HG02798 (cell line): ENCODE measurements at regions not wholly inside any gene's neighbourhood (a gene's known extent, or its start where the extent isn't known, plus 50 kb on each side); places are given as distances from the start of the nearest gene placed in this dataset.

Experiments used
- ATAC-seq: cut with Tn5 transposase; IDR thresholded peaks from one replicate; pipeline ENCODE4 v1.9.1; 2021; ENCODE audit warnings: mild to moderate bottlenecking; ENCODE audit not compliant: unreplicated experiment, poor library complexity

DNA sequence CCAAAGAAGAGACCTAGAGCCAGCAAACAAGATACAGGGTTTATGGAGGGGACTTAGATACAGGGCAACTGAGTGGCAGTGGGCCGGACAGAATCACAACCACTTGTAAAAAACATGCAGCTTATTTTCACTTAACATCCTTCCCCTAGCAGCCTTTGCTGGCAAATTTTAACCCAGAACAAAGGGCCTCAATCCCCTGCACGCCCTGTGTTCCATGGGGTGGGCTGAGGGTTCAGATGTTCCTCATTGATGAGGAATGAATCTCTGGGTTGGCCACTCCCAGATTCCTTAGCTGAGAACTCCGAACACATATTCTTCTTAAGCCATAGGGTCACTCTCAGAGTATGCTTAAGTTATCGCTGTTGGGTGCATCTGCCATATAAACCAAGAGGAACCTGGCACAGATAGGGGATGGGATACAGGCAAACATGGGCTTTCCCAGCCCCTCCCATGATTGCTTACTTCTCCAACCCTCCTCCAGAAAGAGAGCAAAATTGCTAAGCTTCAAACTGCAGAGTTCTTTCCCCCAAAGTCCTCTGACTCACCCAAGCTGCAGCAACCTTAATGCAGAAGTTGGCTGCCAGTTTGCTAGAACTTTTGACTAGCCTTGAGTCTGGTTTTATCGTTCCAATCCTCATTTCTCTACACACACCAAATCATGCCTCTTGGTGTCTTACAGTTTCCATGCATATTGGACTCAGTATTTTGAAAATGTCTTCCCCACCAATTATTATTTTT, 146.9 kb downstream of the CD47 start:
- no peak for ATAC-seq

DNA sequence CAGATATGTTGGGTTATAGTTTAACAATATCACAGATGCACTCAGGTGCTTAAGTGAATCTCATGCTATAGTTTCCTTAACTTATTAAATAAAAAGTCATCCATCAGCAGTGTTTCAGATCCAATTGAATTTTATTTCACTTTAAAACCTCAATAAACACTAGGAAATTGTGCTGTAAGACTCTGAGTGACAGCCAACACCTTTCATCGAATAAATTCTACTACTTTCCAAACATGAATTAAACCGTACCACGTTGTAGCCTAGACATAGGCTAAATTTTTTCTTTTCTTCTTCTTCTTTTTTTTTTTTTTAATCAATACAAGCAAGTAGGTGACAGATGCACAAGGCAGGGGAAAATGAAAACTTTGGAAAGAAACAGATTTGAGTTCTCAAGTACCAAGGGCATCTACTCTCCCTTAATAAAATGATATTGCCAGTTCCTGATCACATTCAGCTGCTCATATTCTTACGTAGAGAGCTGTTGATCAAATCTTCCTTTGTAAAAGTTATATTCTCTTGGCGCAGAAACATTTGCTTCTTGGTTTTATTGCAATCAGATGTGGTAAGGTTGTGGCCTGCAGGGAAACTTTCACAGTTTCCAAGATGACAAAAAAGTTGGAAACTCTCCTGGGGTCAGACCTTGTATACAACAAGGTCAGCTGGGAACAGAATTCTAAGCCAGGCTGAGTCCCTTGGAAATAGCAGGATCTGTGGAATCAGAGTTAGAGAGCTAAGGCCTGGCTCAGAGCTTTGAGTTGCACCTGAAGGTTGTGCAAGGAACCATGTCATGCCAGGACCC, 147.7 kb downstream of the CD47 start:
- ATAC-seq = no peak

DNA sequence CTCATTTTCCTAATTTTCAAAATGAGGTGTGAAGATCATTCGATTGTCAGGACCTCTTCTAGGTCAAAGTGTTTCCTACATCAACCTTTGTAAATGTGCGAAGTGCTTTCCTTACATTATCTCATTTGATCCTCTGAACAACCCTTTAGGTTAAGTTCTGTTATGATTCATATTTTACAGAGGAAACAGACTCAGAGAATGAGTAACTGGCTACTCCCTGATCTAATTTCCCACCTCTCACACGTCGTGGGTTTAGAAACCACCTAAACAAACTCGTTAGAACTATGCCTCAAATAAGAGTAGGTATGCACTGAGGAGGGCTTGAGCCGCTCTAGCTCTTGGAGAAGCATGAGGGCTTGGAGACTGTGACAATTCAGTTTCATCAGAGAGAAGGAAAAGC, 148.6 kb downstream of the CD47 start:
- ATAC-seq = no peak

DNA sequence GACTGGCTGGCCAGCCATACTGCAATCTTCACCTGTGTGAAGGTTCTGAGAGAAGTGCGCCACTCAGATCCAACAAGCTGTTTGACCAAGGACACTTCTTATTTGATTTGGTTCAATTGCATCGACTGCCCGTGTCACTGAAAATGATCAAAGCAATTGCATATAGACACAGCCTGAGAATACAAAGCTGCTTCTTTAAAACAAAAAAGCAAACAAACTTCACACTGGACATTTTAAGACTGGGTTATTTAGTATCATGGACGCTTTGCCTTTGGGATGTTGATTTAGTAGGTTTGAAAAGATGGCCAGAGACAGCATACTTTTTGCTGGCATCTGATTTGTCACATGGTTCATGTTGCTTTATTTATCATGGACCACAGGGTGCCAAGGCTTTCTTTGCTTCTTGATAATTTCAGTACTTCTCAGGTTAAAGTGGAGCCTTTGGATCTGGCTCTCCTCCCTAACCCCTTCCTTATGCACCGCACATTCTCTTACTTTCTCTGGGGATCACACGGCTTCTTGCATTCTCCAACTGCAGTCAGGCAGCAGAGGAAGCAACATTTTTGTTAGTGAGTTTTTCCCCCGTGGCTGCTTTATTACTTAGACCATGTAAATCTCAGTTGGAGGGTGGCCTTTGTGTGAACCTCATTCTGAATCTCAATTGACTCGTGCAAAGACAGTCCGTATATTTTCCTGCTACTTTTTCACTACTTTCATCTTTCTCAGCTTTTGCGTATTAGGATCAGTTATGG, 151.0 kb downstream of the CD47 start:
- no peak for ATAC-seq

DNA sequence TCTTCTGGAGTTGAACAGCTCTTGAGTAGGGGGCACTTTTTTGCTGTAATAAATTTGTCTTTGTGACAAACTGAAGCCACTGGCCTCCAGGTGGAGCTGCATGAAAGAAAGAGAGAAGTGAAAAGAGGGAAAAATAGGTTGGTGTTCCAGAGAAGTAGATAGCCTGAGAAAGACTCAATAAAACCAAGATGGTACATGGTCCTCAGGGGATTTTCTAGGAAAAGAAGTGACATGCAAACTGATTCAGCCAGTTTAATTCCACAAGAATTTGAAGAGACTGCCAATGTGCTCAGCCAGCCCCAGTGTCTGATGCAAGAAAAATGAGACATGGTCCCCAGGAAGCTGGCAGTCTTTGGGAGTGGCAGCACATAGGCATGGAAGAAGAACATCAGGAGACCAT, 152.7 kb downstream of the CD47 start:
- no peak for ATAC-seq

DNA sequence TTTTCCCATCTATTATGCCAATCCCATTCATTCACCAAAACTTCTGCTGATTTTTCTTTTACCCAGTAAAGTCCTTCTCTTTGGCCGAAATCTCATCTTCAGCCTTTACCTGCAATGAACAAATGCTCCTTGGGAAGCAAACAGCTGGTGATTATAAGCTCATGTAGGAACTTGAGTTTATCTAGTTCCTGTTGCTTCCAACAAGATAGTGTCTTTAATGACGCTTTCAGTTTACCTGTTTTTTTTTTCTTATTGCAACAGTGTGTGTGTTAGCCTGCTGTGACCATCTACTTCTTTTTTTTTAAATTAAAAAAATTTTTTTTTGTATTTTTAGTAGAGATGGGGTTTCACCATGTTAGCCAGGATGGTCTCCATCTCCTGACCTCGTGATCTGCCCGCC, 156.0 kb downstream of the CD47 start:
- no peak for ATAC-seq

DNA sequence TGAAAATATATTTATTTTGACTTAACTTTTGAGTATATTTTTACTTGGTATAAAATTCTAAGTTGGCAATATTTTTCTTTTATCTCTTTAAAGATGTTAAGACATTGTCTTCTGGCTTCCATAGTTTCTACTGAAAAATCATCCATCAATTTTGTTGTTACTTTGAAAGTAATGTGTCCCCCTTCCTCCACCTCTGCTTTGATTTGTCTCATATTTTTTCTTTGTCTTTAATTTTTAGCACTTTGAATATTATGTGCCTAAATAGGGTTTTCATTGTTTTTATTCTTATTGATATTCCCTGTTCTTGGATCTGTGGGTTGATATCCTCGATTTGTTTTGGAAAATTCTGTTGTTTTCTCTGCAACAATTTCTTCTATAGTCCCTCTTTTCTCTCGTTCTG, 157.4 kb downstream of the CD47 start:
- ATAC-seq = no peak

DNA sequence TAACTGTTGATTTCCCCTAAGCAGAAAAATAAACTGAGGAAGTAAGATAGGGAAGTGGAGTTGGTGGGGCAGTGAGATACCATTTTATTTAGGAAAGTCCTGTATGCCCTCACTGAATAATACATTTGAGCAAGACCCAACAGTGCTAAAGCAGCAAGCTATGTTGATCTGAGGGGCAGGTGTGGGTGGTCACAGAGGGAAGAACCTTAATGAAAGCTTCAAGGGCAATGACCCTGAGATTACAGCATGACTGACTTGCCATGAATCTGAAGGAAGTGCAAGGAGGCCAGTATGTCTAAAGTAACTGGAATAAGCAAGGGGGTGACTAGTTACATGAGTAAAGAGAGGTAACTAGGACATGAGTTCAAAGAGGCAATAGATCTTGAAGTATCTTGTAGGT, 159.5 kb downstream of the CD47 start:
- no peak for ATAC-seq

DNA sequence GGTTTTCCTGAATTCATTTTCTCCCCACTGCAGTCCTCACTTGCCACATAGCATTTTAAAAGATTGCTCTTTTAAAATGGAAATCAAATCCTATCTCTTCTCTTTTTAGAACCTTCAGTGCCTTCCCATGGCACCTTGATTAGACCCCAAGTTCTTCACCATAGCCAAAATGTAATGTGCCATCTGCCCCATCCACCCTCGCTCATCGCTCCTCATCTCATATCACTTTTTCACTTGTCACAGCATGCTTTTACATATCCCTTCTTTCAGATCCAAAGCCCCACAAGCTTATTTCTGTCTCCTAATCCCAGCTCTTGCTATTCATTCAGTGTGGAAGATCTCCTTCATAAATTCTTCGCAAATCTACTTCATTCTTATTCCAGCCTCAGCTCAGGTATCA, 161.7 kb downstream of the CD47 start:
- no peak for ATAC-seq

DNA sequence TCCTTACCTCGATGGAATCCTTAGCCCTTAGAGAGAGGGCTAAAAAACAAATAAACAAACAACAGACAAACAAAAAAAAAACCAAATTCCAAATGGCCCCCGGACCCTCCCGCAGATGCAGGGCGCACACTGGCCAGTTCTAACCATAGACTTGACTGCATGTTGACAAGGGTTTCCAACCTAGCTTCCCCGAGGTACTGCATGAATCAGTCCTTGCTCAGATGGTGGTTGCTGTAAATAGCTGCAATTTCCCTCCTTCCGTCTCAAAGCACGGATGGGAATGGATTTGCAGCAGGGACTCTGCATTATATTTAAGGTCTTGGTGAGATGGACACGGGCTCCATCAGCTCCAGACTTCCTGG, 162.8 kb downstream of the CD47 start:
- peak; percentile 20 for ATAC-seq

DNA sequence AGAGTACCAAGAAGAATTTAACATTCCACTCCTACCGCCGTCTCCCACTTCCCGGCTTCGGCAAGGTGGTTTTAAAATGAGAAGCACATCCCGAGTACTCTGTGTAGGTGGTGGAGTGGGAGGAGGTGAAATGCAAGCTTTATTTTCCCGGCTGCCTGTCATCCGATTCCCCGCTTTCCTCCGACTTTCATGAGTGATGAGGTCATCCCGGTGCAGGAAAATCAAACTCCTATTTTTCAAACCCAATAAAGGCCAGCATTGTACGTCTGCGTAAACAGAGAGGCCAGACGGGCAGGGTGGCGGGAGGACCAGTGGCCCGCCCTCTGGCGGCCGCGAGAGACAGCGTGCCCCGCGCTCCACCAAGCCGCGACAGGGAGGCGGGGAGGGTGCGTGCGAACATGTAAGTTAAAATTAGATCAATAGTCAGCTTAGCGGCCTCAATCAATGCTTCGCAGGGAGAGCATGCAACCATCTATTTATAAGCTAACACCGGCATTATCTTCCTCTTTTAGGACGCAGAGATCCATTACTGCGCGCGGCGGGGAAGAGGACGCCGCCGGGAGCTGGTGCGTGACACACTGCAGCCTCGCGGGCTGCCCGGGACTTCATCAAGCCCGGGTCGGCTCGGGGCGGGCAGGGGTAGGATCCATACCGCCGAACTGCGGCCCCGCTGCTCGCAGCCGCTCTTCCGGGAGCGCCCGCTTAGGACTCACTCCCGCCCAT, 163.3 kb downstream of the CD47 start:
- peak; percentile 98 for ATAC-seq

DNA sequence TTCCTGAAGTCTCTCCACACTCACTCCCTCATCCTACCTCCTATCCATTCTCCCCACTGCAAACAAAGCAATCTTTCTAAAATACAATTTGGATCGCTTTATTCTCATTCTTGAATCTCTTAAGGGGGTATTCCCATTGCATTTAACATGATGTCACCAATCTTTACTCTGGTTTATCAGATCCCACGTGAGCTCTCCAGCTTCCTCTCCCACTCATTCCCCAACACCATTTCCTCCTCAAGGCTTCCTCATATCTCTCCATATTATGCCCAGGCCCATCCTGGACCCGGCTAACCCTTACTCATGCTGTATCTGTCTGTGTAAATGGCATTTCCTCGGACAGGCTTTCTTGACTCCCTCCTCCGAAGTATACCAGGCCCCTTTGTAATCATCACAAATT, 165.0 kb downstream of the CD47 start:
- ATAC-seq = no peak

DNA sequence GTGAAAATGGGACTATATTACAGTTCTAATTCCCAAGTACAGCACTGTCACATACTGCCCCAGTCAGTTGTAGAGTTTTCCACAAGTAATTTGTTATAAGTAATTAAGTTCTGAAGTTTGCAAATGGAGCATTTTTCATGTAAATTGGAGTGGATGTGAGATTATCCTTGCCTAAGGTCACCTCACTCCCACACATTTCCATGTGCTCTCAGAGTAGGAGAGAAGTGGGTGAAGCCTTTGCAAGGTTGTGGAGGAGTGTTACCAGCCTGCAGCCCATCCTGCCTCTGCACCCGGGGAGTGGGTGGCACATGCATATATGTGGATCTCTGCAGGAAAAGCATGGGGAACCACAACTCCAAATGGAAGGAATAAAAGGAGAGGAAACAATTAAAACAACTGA, 169.8 kb downstream of the CD47 start:
- no peak for ATAC-seq

DNA sequence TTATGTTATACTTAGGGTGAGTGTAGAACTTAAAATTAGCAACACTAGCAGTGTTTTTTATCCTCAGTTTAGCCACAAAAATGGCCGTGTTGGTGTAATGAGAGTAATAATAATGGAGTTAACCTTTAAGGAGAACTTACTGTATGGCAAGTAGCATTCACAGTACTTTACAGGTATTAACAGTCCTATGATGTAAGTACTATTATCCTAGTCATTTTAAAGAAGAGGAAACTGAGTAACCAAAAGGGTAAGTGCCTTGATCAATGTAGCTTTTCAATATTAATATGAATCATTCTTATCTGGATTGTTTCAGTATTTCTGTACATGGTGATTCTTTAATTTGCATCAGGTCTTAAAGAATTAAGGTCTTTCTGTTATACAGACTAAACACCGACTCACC, 170.3 kb downstream of the CD47 start:
- no peak for ATAC-seq

DNA sequence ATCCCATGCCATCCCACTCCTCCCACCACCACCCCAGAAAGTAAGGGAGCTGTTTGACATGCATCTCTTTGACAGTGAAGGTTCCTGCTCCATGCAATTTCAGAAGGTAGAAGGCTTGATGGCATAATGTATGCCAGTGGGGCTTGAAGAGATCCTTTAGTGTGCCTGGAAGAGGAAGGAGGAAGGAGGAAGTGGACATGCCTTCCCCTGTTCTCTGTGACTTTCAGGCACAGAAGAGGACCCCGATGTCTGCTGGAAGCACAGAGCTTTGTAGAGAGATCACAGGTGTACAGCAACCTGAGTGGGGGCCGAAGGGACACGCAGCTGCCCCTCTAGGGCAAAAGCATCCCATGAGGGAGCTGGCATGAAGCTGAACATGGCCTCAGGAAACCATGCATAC, 171.6 kb downstream of the CD47 start:
- ATAC-seq = no peak

DNA sequence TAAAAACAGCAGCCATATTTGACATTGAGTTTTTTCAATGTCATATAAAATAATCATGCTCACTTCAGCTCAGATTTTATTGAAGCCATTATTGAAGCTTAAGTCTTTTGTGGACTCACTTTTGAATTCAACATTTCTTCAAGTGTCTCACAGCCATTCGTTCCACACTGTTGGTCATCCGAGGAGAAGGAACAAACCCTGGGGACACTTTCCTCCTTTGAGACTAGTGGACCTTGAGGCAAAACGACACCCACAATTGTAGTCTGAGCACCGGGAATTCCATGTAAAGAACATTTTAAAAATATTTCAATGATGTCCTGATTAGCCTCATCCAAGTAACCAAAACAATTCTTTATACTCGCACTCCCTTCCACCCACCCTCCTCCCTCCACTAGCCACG, 174.7 kb downstream of the CD47 start:
- no peak for ATAC-seq

DNA sequence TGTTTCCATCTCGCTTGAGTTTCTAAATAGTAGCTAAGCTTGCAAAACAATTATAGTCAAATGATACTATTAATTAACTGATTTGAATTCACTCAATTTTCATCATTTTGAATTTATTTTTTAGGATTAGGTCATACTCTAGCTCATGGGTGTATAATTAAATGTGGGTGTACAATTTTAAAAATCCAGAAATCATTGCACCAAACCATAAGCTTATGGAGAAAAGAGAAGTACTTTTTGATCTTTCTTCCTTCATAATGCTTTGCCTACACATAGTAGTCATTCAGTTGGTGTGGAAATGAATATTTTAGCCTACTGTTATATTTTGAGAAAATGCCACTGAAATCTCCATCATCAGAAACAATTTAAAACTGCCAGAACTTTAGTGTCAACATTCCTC, 175.1 kb downstream of the CD47 start:
- ATAC-seq = no peak

DNA sequence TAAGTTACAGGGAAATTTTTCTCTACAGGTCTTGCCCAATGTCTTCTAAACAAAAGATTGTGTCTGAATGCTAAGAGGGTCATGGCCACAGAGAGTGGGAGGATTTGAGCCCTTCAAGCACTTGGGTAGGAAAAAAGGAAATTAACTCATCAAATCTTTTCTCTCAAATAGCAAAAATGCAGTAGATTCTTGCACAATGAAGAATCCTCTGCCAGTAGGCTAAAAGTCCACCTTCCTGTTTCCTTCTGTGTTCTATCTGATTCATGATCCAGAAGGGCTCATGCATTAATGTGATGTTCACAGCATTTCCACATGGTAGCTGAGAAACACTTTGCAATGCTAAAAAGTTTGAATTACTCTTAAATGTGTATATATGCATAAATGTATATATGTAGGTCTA, 177.1 kb downstream of the CD47 start:
- no peak for ATAC-seq

DNA sequence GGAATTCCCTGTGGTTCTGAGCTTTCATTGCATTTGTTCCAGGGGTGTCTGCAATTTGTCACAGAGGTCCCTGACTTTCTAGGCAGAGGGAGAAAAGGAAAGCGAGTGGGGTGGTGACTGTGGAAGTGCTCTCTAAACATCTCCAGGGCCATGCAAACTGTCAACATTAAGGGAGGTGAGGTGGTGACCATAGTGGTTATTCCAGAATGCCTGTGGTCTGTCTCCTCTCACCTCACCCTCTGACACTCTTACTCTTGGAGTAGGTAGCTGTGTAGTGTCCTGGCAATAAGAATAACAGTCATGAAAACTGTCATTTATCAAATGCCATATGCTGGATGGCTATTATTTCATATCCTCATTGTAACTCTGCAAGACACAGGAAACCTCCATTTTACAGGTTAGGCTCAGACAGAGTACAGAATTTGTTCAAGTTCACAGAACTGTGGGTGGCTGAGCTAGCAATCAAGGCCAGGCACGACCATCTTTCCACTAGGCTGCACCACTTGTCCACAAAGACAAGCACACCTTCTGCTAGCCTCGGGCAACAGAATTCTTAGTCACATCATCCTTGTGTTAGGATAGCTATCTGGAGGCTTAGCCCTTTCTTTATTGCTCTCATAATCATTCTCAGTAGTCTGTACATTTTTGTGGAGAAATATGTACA, 179.4 kb downstream of the CD47 start:
- no peak for ATAC-seq

DNA sequence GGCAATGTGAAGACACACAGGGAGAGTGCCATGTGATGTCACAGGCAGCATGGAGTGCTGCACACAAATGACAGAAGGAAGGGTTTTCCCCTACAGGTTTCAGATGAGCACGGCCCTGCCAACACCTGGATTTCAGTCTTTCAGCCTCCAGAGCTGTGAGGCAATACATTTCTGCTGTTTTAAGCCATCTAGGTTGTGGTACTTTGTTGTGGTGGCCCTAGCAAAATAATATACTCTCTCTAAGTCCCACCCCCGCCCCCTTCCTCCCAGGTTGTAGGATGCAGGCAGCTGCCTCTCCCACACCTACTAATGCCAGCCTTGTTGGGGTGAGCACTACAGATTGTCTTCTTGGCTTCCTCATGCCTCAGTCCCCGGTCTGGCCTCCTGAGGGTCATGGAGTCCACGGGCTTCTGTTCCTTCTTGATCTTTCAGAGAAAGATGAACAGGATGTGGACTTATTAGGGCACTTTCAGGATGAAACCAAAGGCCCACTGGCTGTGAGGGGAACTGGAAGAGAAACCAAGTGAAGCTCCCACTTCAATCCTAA, 180.0 kb downstream of the CD47 start:
- peak; percentile 99 for ATAC-seq
